Lung (tissue), 11 donors: ENCODE measurements at regions not wholly inside any gene's neighbourhood (a gene's known extent, or its start where the extent isn't known, plus 50 kb on each side); places are given as distances from the start of the nearest gene placed in this dataset.
A peak's percentile ranks its signal among the peaks of the same experiment; 100 is the strongest.

Experiments used
- ATAC-seq: fragments of 200-7000 bp; cut with Tn5 transposase; one replicate; pipeline ENCODE4 v1.9.1; 2020; ENCODE audit warnings: moderate number of reproducible peaks; ENCODE audit not compliant: insufficient read depth, low FRiP score
- DNase-seq, 3 donors: peaks; one replicate each; pipeline ENCODE4 v3.0.0-alpha.2; 2013 to 2017
- H3K27ac ChIP-seq, 2 donors: one replicate each; pipeline ENCODE4 v1.5.1; 2013; ENCODE audit warnings: mild to moderate bottlenecking in 2 of 2, moderate library complexity in 2 of 2, control low read depth in 1 of 2, inconsistent platforms in 1 of 2, low read depth in 1 of 2, low read length in 1 of 2
- H3K27me3 ChIP-seq, 3 donors: one replicate each; pipeline ENCODE4 v1.5.1; 2013; ENCODE audit warnings: low read length in 2 of 3; ENCODE audit not compliant: control insufficient read depth in 3 of 3, insufficient read depth in 3 of 3
- H3K36me3 ChIP-seq, 4 donors: one replicate each; pipeline ENCODE4 v1.5.1; 2013; ENCODE audit warnings: low read length in 4 of 4, mild to moderate bottlenecking in 1 of 4, moderate library complexity in 1 of 4; ENCODE audit not compliant: control insufficient read depth in 4 of 4, insufficient read depth in 4 of 4
- H3K4me1 ChIP-seq, 5 donors: one replicate each; pipeline ENCODE4 v1.5.1; 2013; ENCODE audit warnings: low read length in 5 of 5, mild to moderate bottlenecking in 2 of 5, moderate library complexity in 1 of 5; ENCODE audit not compliant: control insufficient read depth in 5 of 5, insufficient read depth in 5 of 5
- H3K4me3 ChIP-seq: one replicate; pipeline ENCODE4 v1.5.1; 2013; ENCODE audit warnings: mild to moderate bottlenecking, control low read depth, moderate library complexity
- H3K9ac ChIP-seq, 2 donors: one replicate each; pipeline ENCODE4 v1.5.1; 2013; ENCODE audit warnings: low read length in 2 of 2, control low read depth in 1 of 2; ENCODE audit not compliant: insufficient read depth in 1 of 2
- H3K9me3 ChIP-seq, 4 donors: one replicate each; pipeline ENCODE4 v1.5.1; 2013; ENCODE audit warnings: low read length in 3 of 4, mild to moderate bottlenecking in 1 of 4, moderate library complexity in 1 of 4; ENCODE audit not compliant: control insufficient read depth in 4 of 4, insufficient read depth in 3 of 4
- WGBS, 2 donors: extraction: QIAGEN DNeasy Blood & Tissue Kit; methylation state at CpG; one replicate each; pipeline ENCODE4 v1.1.7; 2013; 5-methylcytosine and 5-hydroxymethylcytosine counted together
- TF ChIP-seq, protein P1 (sequence below): IDR thresholded peaks from 2 replicates; pipeline ENCODE4 v1.5.1; 2012; ENCODE audit warnings: mild to moderate bottlenecking; ENCODE audit errors: control extremely low read depth, extremely low read depth
- donor health status: control.
- donor health status: control.
- donor health status: Bipolar disorder and iron deficiency.
- donor health status: healthy.
- donor health status: DM: yes; HTN: yes; CAD: no.

GRCh38 chr22:47534804-47535410 is 772.5 kb downstream of the TBC1D22A start:
- peak overlapping the region in 1 of 2 donors; percentile 21 for H3K27ac ChIP-seq
- no peak for ATAC-seq
- H3K9me3 ChIP-seq, result peaks cover 0 to 4% (median 0%) of the 10 kb centered on the region in 4 donors
- H3K27me3 ChIP-seq, result no peaks in the 10 kb centered on the region
- no peak overlapping the region for H3K9ac ChIP-seq
- TF ChIP-seq, protein P1, sequence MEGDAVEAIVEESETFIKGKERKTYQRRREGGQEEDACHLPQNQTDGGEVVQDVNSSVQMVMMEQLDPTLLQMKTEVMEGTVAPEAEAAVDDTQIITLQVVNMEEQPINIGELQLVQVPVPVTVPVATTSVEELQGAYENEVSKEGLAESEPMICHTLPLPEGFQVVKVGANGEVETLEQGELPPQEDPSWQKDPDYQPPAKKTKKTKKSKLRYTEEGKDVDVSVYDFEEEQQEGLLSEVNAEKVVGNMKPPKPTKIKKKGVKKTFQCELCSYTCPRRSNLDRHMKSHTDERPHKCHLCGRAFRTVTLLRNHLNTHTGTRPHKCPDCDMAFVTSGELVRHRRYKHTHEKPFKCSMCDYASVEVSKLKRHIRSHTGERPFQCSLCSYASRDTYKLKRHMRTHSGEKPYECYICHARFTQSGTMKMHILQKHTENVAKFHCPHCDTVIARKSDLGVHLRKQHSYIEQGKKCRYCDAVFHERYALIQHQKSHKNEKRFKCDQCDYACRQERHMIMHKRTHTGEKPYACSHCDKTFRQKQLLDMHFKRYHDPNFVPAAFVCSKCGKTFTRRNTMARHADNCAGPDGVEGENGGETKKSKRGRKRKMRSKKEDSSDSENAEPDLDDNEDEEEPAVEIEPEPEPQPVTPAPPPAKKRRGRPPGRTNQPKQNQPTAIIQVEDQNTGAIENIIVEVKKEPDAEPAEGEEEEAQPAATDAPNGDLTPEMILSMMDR, result no peak
- peak; percentile 62 to 77 (median 70) for DNase-seq
- 71 to 77% methylated on average over 9 of the region's 9 CpGs for WGBS, 2 donors
- peaks cover 0 to 21% (median 11%) of the 10 kb centered on the region in 5 donors for H3K4me1 ChIP-seq
- H3K36me3 ChIP-seq, result no peaks in the 10 kb centered on the region
- H3K4me3 ChIP-seq, result no peak overlapping the region

GRCh38 chr22:47533961-47534803 is 771.7 kb downstream of the TBC1D22A start:
- Histone ChIP-seq H3K9me3 (peaks cover 0 to 4% (median 0%) of the 10 kb centered on the region in 4 donors), H3K4me1 (peaks cover 0 to 21% (median 11%) of the 10 kb centered on the region in 5 donors), H3K4me3 (no peak overlapping the region), H3K9ac (no peak overlapping the region), H3K27me3 (peaks cover 0 to 2% (median 0%) of the 10 kb centered on the region in 3 donors), H3K36me3 (no peaks in the 10 kb centered on the region), H3K27ac (peak overlapping the region in 1 of 2 donors; percentile 21)
- no peak for ATAC-seq
- TF ChIP-seq, protein P1, result no peak
- WGBS, 2 donors, result 59 to 77% methylated on average over 11 of the region's 11 CpGs
- DNase-seq, result peak; percentile 87 to 99 (median 98)

DNA sequence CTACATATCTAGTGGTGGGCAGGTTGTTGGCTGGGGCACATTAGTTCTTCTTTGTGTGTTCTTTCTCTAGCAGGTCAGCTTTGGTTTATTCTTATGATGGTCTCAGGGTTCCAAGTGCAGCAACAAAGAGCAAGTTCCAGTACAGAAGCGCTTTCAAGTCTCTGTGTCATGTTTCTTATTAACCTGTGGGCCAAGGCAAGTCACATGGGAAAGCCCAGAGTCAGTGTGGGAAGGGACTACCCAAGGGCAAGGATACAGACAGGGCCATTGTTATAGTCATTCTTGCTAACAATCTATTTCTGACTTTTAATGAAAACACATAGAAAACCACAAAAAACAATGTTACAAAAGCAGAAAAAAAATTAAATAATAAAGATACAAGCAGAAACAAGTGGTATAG is 754.6 kb downstream of the TBC1D22A start:
- no peak overlapping the region for H3K4me3 ChIP-seq
- TF ChIP-seq, protein P1, result no peak
- H3K4me1 ChIP-seq, result no peaks in the 10 kb centered on the region
- H3K27me3 ChIP-seq, result no peaks in the 10 kb centered on the region
- peaks cover 0 to 4% (median 0%) of the 10 kb centered on the region in 4 donors for H3K9me3 ChIP-seq
- no peak overlapping the region for H3K9ac ChIP-seq
- no peak for DNase-seq
- no peak for ATAC-seq
- 52 to 72% methylated on average over 1 of the region's 1 CpG for WGBS, 2 donors
- no peaks in the 10 kb centered on the region for H3K36me3 ChIP-seq
- H3K27ac ChIP-seq, result no peak overlapping the region
